ENCODE measurements at regions not wholly inside any gene's neighbourhood (a gene's known extent, or its start where the extent isn't known, plus 50 kb on each side); places are given as distances from the start of the nearest gene placed in this dataset.

GRCh38 chr2:145038041-145038525, 518.2 kb upstream of the ZEB2 start:
- Histone ChIP-seq H3K4me2 (ENCODE audit: insufficient read depth, insufficient read length, low read length) (no peak overlapping the region), H2BK15ac (ENCODE audit: low read depth, low read length) (no peak overlapping the region), H3K56ac (ENCODE audit: insufficient read length, low read depth, low read length) (no peak overlapping the region), H3K79me1 (ENCODE audit: insufficient read depth, low read depth, low read length, poor library complexity, severe bottlenecking) (no peaks in the 10 kb centered on the region), H4K91ac (ENCODE audit: insufficient read length, low read depth, low read length) (no peak overlapping the region), H3K23me2 (ENCODE audit: insufficient read length, low read depth, low read length, poor library complexity, severe bottlenecking) (no peaks in the 10 kb centered on the region), H3K14ac (ENCODE audit: insufficient read depth, low read length) (no peak overlapping the region), H4K20me1 (ENCODE audit: control insufficient read depth, insufficient read depth, insufficient read length) (no peaks in the 10 kb centered on the region), H3K18ac (ENCODE audit: insufficient read length, low read depth, low read length) (no peak overlapping the region), H3K9me3 (ENCODE audit: control insufficient read depth, low read depth, low read length) (peaks cover 6% of the 10 kb centered on the region), H3K27me3 (ENCODE audit: insufficient read depth, low read length) (no peaks in the 10 kb centered on the region), H3K9ac (ENCODE audit: extremely low read depth, insufficient read length, low read length) (no peak overlapping the region), H4K8ac (replicated peaks; ENCODE audit: insufficient read length, low read depth, low read length) (no peak overlapping the region), H2BK5ac (ENCODE audit: insufficient read length, low read length) (no peak overlapping the region), H2AK5ac (ENCODE audit: insufficient read length, low read length) (no peak overlapping the region), H3K27ac (ENCODE audit: insufficient read length, low read depth, low read length) (no peak overlapping the region), H4K5ac (ENCODE audit: insufficient read length, low read depth, low read length) (no peak overlapping the region), H3K4me1 (ENCODE audit: insufficient read depth, low read length) (no peaks in the 10 kb centered on the region), H2BK12ac (ENCODE audit: insufficient read length, low read depth, low read length) (no peak overlapping the region), H3K79me2 (ENCODE audit: insufficient read depth, low read length) (no peaks in the 10 kb centered on the region), H2BK20ac (ENCODE audit: low read depth, low read length, poor library complexity, severe bottlenecking) (no peak overlapping the region), H2BK120ac (ENCODE audit: low read depth, low read length, poor library complexity, severe bottlenecking) (no peak overlapping the region), H3K23ac (ENCODE audit: insufficient read length, low read depth, low read length) (no peak overlapping the region), H3T11ph (ENCODE audit: low read length) (no peak overlapping the region), H3K4ac (ENCODE audit: low read depth, low read length) (no peak overlapping the region), H2AFZ (ENCODE audit: low read length) (no peak overlapping the region)
- Mint-ChIP-seq H3K9me3 (no peaks in the 10 kb centered on the region), H3K27me3 (ENCODE audit: low read depth) (no peaks in the 10 kb centered on the region), H3K27ac (peak overlapping the region in 1 of 3 experiments; percentile 86; a peak in 1 of 7 replicates), H3K36me3 (ENCODE audit: insufficient read depth in 1 of 3, low read depth in 3 of 3) (no peaks in the 10 kb centered on the region; a peak in 2 of 7 replicates), H3K4me1 (peaks cover 7% of the 10 kb centered on the region in 2 experiments), H3K4me3 (no peak overlapping the region)
- WGBS (ENCODE audit: extremely low coverage, insufficient read length, low lambda C conversion rate) = no CpG with 5 or more reads among the region's 6 CpGs
- TF ChIP-seq, protein P1, sequence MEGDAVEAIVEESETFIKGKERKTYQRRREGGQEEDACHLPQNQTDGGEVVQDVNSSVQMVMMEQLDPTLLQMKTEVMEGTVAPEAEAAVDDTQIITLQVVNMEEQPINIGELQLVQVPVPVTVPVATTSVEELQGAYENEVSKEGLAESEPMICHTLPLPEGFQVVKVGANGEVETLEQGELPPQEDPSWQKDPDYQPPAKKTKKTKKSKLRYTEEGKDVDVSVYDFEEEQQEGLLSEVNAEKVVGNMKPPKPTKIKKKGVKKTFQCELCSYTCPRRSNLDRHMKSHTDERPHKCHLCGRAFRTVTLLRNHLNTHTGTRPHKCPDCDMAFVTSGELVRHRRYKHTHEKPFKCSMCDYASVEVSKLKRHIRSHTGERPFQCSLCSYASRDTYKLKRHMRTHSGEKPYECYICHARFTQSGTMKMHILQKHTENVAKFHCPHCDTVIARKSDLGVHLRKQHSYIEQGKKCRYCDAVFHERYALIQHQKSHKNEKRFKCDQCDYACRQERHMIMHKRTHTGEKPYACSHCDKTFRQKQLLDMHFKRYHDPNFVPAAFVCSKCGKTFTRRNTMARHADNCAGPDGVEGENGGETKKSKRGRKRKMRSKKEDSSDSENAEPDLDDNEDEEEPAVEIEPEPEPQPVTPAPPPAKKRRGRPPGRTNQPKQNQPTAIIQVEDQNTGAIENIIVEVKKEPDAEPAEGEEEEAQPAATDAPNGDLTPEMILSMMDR (conservative IDR thresholded peaks at IDR 0.05) = no peak
- no peak for DNase-seq
